Breast epithelium (tissue), 3 donors: ENCODE measurements at regions not wholly inside any gene's neighbourhood (a gene's known extent, or its start where the extent isn't known, plus 50 kb on each side); places are given as distances from the start of the nearest gene placed in this dataset.

Experiments used
- CTCF ChIP-seq, 3 donors: fragments of 450-650 bp; IDR thresholded peaks; one replicate each; pipeline ENCODE4 v1.5.1; 2016 to 2017; ENCODE audit warnings: antibody characterized with exemption in 3 of 3, mild to moderate bottlenecking in 3 of 3, moderate library complexity in 3 of 3
- POLR2A ChIP-seq: fragments of 450-650 bp; IDR thresholded peaks from one replicate; pipeline ENCODE4 v1.6.1; 2016; ENCODE audit warnings: antibody characterized with exemption, mild to moderate bottlenecking, moderate library complexity
- POLR2AphosphoS5 ChIP-seq, 3 donors: sonication (generic); formaldehyde crosslinking; IDR thresholded peaks; one replicate each; pipeline ENCODE4 v1.6.1; 2017; ENCODE audit warnings: antibody characterized with exemption in 3 of 3

- TF ChIP-seq CTCF (IDR thresholded peaks at IDR 0.05) (no peak), POLR2AphosphoS5 (IDR thresholded peaks at IDR 0.05) (no peak), POLR2A (no peak)
These were observed 903.0 kb upstream of the ATXN8OS start for GRCh38 chr13:69204620-69205019.
